Panc1 (cell line): ENCODE measurements at regions not wholly inside any gene's neighbourhood (a gene's known extent, or its start where the extent isn't known, plus 50 kb on each side); places are given as distances from the start of the nearest gene placed in this dataset.

Source experiments
- ATAC-seq: fragments of 200-7000 bp; cut with Tn5 transposase; 2 replicates; pipeline ENCODE4 v1.9.1; 2020; ENCODE audit warnings: mild to moderate bottlenecking, moderate library complexity
- BruUV-seq: library from RNA; stranded (reverse); fragments of 400-500 nt; replicated peaks from 2 replicates; lab custom pipeline; 2021; lab: Mats Ljungman, UMichigan
- CTCF ChIA-PET: fragments of 300-600 bp; sonication (Branson Sonifier 250); formaldehyde crosslinking; loops from one replicate; lab custom pipeline; 2022; ENCODE audit warnings: antibody characterized with exemption; lab: Charles Lee
- POLR2A ChIA-PET: fragments of 300-600 bp; sonication (Branson Sonifier 250); formaldehyde crosslinking; loops from one replicate; lab custom pipeline; 2022; ENCODE audit warnings: antibody characterized with exemption; lab: Charles Lee
- DNase-seq: peaks from one replicate; pipeline ENCODE4 v3.0.0-alpha.2; 2010; ENCODE audit warnings: low read depth, low spot score
- H3K27ac ChIP-seq: 2 replicates; pipeline ENCODE4 v1.5.1; 2011; ENCODE audit warnings: mild to moderate bottlenecking, low read length, inconsistent platforms
- H3K27me3 ChIP-seq: fragments of 200-500 bp; sonication (Bioruptor generic); 2 replicates; pipeline ENCODE4 v1.6.0; 2014; ENCODE audit warnings: low read length, inconsistent platforms; ENCODE audit not compliant: control insufficient read depth, insufficient read depth
- H3K36me3 ChIP-seq: fragments of 200-500 bp; sonication (Bioruptor generic); 2 replicates; pipeline ENCODE4 v1.5.1; 2014; ENCODE audit warnings: inconsistent platforms, mild to moderate bottlenecking, low read length, moderate library complexity; ENCODE audit not compliant: control insufficient read depth, insufficient read depth
- H3K4me1 ChIP-seq: 2 replicates; pipeline ENCODE4 v1.5.1; 2011; ENCODE audit warnings: inconsistent platforms, mild to moderate bottlenecking, low read length, moderate library complexity; ENCODE audit not compliant: control insufficient read depth, insufficient read depth
- H3K4me3 ChIP-seq, 2 experiments: 2 replicates each; pipeline ENCODE4 v1.5.1; 2011 to 2012; ENCODE audit warnings: low read depth in 2 of 2, low read length in 2 of 2, mild to moderate bottlenecking in 2 of 2, inconsistent platforms in 1 of 2, moderate library complexity in 1 of 2
- H3K9me3 ChIP-seq: fragments of 200-500 bp; sonication (Bioruptor generic); 2 replicates; pipeline ENCODE4 v1.5.1; 2014; ENCODE audit warnings: low read depth, mild to moderate bottlenecking, inconsistent platforms, low read length, moderate library complexity; ENCODE audit not compliant: control insufficient read depth, insufficient read depth
- POLR2AphosphoS5 ChIP-seq: IDR thresholded peaks from 2 replicates; pipeline ENCODE4 v1.6.1; 2012; ENCODE audit warnings: mild to moderate bottlenecking, low read depth, low read length, moderate library complexity
- SIN3A ChIP-seq: IDR thresholded peaks from 2 replicates; pipeline ENCODE4 v1.6.1; 2012; ENCODE audit warnings: low read depth, mild to moderate bottlenecking, low read length, moderate library complexity, borderline replicate concordance; ENCODE audit not compliant: insufficient read depth
- TCF7L2 ChIP-seq: IDR thresholded peaks from 2 replicates; pipeline ENCODE4 v1.6.1; 2011; ENCODE audit warnings: mild to moderate bottlenecking, low read depth, low read length, inconsistent platforms
- in situ Hi-C: cut with HindIII; loops from 2 replicates; pipeline ENCODE4 v1.10.0; 2016; ENCODE audit warnings: low sequenced_read_pairs, low pct_unique_long_range_greater_than_20kb
- intact Hi-C: fragments of 100-400 bp; cut with micrococcal nuclease; formaldehyde crosslinking; loops from one replicate; pipeline ENCODE4 v1.10.0; 2022; ENCODE audit not compliant: unreplicated experiment
- TF ChIP-seq, protein P1 (sequence below), 2 experiments: IDR thresholded peaks; 2 replicates each; pipeline ENCODE4 v1.6.1; 2011 to 2012; ENCODE audit warnings: low read depth in 2 of 2, control low read depth in 1 of 2, low read length in 1 of 2, mild to moderate bottlenecking in 1 of 2, moderate library complexity in 1 of 2; ENCODE audit not compliant: insufficient read depth in 1 of 2
- TF ChIP-seq, protein P2 (sequence below): fragments of 450-650 bp; IDR thresholded peaks from 2 replicates; pipeline ENCODE4 v1.5.1; 2017; ENCODE audit warnings: mild to moderate bottlenecking

DNA sequence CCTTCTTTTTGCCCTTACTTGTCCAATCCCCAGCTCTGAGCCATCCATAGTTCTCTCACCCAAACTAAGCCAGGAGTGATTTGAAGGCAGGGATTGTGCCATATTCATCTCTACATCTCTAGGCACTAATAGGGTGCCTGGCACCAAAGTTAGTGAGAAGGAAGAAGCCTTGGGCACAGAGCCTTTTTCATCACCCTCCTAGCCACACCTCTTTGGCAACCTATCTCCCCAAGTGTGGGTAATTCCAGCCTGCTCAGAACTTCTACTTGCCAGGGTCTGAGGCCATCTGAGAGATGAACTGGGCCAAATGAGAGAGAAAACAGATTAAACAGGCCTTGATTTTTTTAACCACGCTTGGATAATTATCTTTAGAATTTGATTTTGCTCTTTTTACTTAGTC is 61.3 kb downstream of the PHLDA1 start:
- no peak for ATAC-seq
- BruUV-seq, result no TSS peak
- CTCF ChIA-PET, result no interaction called here

DNA sequence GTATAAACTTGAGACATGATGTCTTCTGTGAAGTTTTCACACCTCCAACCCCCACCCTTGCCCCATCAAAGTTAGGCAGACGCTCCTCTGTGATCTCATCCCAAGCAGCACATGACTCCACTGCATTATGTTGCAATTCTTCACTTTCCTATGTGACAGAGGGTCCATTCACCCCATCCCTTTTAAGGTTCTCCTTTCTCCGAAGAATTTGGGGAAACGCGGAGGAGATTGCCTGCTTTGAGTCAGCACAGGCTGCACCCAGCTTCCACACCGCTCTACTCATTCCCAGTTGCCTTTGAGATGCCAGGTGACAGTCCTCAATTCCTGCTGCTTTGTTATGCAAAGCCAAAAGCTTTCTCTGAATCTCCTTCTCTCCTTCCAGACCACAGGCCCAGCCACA is 61.8 kb downstream of the PHLDA1 start:
- intact Hi-C loops, result loop anchor here (10.0 kb wide), 1 partner anchor 105 kb away; no protein-coding TSS in a partner anchor
- Histone ChIP-seq H3K36me3 (no peaks in the 10 kb centered on the region), H3K9me3 (peaks cover 19% of the 10 kb centered on the region; the same call in 1 of the 2 replicates), H3K4me3 (no peak overlapping the region), H3K4me1 (peaks cover 4% of the 10 kb centered on the region; the same call in 1 of the 2 replicates), H3K27me3 (no peaks in the 10 kb centered on the region), H3K27ac (peak overlapping the region; percentile 99)
- TF ChIP-seq TCF7L2 (no peak), POLR2AphosphoS5 (no peak), SIN3A (no peak)
- TF ChIP-seq, protein P1, sequence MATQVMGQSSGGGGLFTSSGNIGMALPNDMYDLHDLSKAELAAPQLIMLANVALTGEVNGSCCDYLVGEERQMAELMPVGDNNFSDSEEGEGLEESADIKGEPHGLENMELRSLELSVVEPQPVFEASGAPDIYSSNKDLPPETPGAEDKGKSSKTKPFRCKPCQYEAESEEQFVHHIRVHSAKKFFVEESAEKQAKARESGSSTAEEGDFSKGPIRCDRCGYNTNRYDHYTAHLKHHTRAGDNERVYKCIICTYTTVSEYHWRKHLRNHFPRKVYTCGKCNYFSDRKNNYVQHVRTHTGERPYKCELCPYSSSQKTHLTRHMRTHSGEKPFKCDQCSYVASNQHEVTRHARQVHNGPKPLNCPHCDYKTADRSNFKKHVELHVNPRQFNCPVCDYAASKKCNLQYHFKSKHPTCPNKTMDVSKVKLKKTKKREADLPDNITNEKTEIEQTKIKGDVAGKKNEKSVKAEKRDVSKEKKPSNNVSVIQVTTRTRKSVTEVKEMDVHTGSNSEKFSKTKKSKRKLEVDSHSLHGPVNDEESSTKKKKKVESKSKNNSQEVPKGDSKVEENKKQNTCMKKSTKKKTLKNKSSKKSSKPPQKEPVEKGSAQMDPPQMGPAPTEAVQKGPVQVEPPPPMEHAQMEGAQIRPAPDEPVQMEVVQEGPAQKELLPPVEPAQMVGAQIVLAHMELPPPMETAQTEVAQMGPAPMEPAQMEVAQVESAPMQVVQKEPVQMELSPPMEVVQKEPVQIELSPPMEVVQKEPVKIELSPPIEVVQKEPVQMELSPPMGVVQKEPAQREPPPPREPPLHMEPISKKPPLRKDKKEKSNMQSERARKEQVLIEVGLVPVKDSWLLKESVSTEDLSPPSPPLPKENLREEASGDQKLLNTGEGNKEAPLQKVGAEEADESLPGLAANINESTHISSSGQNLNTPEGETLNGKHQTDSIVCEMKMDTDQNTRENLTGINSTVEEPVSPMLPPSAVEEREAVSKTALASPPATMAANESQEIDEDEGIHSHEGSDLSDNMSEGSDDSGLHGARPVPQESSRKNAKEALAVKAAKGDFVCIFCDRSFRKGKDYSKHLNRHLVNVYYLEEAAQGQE (IDR thresholded peaks at IDR 0.05; ENCODE audit: insufficient read depth in 1 of 2, low read depth in 2 of 2, low read length in 1 of 2), result no peak
- ChIA-PET CTCF (no interaction called here), POLR2A (no interaction called here)
- ATAC-seq (no peak), DNase-seq (no peak)
- no TSS peak for BruUV-seq
- in situ Hi-C loops, result no loop called here

More for the DNA sequence above, 61.3 kb downstream of the PHLDA1 start:
- no peak for DNase-seq
- in situ Hi-C loops (no loop called here), intact Hi-C loops (loop anchor here (10.0 kb wide), 1 partner anchor 106 kb away; no protein-coding TSS in a partner anchor)
- no peak overlapping the region for H3K4me3 ChIP-seq
- H3K27me3 ChIP-seq, result no peaks in the 10 kb centered on the region
- H3K9me3 ChIP-seq, result peaks cover 19% of the 10 kb centered on the region; the same call in 1 of the 2 replicates
- peaks cover 4% of the 10 kb centered on the region; the same call in 1 of the 2 replicates for H3K4me1 ChIP-seq
- POLR2A ChIA-PET, result no interaction called here
- peak overlapping the region; percentile 99 for H3K27ac ChIP-seq
- no peak for TF ChIP-seq TCF7L2
- TF ChIP-seq SIN3A, result no peak
- TF ChIP-seq, protein P2, sequence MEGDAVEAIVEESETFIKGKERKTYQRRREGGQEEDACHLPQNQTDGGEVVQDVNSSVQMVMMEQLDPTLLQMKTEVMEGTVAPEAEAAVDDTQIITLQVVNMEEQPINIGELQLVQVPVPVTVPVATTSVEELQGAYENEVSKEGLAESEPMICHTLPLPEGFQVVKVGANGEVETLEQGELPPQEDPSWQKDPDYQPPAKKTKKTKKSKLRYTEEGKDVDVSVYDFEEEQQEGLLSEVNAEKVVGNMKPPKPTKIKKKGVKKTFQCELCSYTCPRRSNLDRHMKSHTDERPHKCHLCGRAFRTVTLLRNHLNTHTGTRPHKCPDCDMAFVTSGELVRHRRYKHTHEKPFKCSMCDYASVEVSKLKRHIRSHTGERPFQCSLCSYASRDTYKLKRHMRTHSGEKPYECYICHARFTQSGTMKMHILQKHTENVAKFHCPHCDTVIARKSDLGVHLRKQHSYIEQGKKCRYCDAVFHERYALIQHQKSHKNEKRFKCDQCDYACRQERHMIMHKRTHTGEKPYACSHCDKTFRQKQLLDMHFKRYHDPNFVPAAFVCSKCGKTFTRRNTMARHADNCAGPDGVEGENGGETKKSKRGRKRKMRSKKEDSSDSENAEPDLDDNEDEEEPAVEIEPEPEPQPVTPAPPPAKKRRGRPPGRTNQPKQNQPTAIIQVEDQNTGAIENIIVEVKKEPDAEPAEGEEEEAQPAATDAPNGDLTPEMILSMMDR, result no peak
- no peaks in the 10 kb centered on the region for H3K36me3 ChIP-seq

DNA sequence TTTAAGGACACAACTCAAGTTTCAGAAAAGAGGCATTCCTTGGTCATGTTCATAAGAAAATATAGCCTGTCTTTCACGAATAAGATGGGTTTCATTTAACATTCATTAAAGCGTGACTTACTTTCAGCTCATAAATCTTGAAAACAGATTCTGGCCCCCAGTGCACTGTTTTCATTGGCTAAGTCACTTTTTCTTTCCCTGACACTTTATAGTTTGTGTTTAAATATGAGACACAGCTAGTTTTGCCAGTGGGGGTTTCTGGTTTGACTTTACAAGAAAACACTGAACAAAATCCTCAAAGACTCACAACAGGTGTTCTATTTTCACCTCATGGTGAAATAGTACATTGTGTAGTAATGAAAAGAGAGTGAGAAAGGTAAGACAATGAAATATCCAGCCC is 65.9 kb downstream of the PHLDA1 start:
- H3K4me1 ChIP-seq, result peaks cover 15% of the 10 kb centered on the region
- H3K27ac ChIP-seq, result peak overlapping the region; percentile 99
- in situ Hi-C loops (no loop called here), intact Hi-C loops (no loop called here)
- no peak for TF ChIP-seq POLR2AphosphoS5
- no peak for TF ChIP-seq SIN3A
- TF ChIP-seq, protein P2, result no peak
- TF ChIP-seq TCF7L2, result no peak
- TF ChIP-seq, protein P1 (IDR thresholded peaks at IDR 0.05; ENCODE audit: insufficient read depth in 1 of 2, low read depth in 2 of 2, low read length in 1 of 2), result no peak
- no peaks in the 10 kb centered on the region for H3K27me3 ChIP-seq
- ATAC-seq (no peak), DNase-seq (no peak)
- BruUV-seq, result no TSS peak
- CTCF ChIA-PET, result no interaction called here
- no peak overlapping the region for H3K4me3 ChIP-seq
- H3K9me3 ChIP-seq, result peaks cover 6% of the 10 kb centered on the region; the same call in 1 of the 2 replicates
- no peaks in the 10 kb centered on the region for H3K36me3 ChIP-seq
- POLR2A ChIA-PET, result no interaction called here
